ENCODE measurements at regions not wholly inside any gene's neighbourhood (a gene's known extent, or its start where the extent isn't known, plus 50 kb on each side); places are given as distances from the start of the nearest gene placed in this dataset.

DNA sequence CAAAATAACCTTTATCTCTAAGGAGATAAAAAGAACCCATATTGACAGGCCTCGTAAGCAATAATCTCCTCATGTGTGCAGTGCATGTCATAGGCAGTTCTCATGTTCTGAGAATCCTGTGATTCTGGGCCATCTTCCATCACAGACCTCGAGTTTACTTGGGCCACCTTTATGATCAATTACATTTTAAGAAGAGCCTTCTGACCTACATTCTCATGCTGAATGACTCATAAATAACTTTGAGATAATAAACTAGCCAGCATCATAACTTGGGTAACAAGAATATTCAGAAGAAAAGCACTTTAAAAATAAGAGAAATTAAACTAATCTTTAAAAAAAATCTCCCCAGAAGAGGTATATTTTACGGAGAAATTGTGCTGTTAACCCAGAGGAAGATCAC is 310.7 kb upstream of the ZNF717 start:
- Histone ChIP-seq H3K4me1 (no peaks in the 10 kb centered on the region), H3K36me3 (no peaks in the 10 kb centered on the region), H3K9me3 (no peaks in the 10 kb centered on the region), H3K4me3 (no peak overlapping the region), H3K27ac (no peak overlapping the region), H3K27me3 (no peaks in the 10 kb centered on the region)
- no peak for TF ChIP-seq CTCF (IDR thresholded peaks at IDR 0.05)
- no peak for DNase-seq (ENCODE audit: low spot score)

DNA sequence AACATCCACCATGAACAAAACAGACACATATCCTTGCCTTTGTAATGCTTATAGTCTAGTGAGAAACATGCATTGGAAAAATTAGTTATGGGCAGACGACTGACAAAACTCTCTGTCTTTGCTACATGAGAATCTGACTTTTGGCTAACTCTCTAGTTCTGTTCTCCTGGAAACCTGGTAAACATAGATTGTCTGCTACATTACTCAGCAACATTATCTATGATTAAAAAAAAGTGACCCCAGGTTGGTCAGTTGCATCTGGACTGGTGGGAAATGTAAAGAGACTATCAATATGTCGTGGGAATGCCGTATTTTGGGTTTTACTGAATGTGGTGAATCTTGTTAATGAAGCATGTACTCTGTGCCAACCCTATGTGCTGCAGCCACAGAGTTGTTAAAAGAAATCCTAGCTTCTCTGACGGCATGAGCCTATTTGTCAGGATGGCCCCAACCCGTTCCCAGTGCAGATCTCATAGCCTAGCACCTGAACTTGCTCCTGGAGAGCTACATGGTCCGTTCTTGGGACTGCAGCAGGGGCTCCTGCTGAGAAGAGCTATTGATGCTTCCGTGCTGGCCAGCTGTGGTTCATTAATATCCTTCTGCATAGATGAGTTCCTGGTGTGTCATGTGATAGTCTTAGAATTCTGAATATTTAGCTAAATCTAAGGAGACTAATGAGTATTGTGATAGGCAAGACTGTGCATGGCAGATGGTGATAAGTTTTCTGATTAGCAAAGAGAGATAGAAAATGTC is 311.7 kb upstream of the ZNF717 start:
- DNase-seq (ENCODE audit: low spot score) = no peak
- no peak for TF ChIP-seq CTCF (IDR thresholded peaks at IDR 0.05)
- Histone ChIP-seq H3K9me3 (no peaks in the 10 kb centered on the region), H3K27me3 (no peaks in the 10 kb centered on the region), H3K4me3 (no peak overlapping the region), H3K4me1 (no peaks in the 10 kb centered on the region), H3K27ac (no peak overlapping the region), H3K36me3 (no peaks in the 10 kb centered on the region)

DNA sequence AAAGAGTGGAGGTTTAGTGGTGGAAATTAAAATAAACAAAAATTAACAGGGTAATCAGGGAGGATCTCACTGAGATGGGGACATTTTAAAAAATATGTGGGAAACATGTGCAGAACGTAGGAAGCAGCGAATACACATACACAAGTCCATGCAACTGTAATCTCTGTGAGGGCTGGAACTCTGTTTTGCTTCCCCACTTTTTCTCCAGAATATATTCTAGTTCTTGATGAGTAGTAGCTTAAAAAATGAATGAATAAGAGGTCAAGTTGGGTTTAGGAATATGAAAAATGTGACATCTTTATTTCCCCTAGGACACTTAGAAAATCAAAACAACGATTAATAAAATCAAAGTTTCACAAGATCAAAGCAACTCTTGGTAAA is 312.2 kb upstream of the ZNF717 start:
- H3K27ac ChIP-seq = no peak overlapping the region
- H3K4me3 ChIP-seq = no peak overlapping the region
- H3K4me1 ChIP-seq = no peaks in the 10 kb centered on the region
- no peak for DNase-seq (ENCODE audit: low spot score)
- no peaks in the 10 kb centered on the region for H3K27me3 ChIP-seq
- no peak for TF ChIP-seq CTCF (IDR thresholded peaks at IDR 0.05)
- H3K9me3 ChIP-seq = no peaks in the 10 kb centered on the region
- no peaks in the 10 kb centered on the region for H3K36me3 ChIP-seq

GRCh38 chr3:76099956-76100355 is 314.6 kb upstream of the ZNF717 start:
- H3K9me3 ChIP-seq = no peaks in the 10 kb centered on the region
- H3K4me1 ChIP-seq = no peaks in the 10 kb centered on the region
- no peak overlapping the region for H3K27ac ChIP-seq
- H3K27me3 ChIP-seq = no peaks in the 10 kb centered on the region
- H3K4me3 ChIP-seq = no peak overlapping the region
- H3K36me3 ChIP-seq = no peaks in the 10 kb centered on the region
- no peak for TF ChIP-seq CTCF (IDR thresholded peaks at IDR 0.05)
- no peak for DNase-seq (ENCODE audit: low spot score)

- Histone ChIP-seq H3K4me3 (no peak overlapping the region), H3K27me3 (no peaks in the 10 kb centered on the region), H3K4me1 (no peaks in the 10 kb centered on the region), H3K9me3 (no peaks in the 10 kb centered on the region), H3K36me3 (no peaks in the 10 kb centered on the region), H3K27ac (no peak overlapping the region)
- DNase-seq (ENCODE audit: low spot score) = no peak
- TF ChIP-seq CTCF (IDR thresholded peaks at IDR 0.05) = peak in 1 of 2 donors; percentile 69
Observed at GRCh38 chr3:76107935-76108570, 322.7 kb upstream of the ZNF717 start.
